DMS 273 (cell line): ENCODE measurements at regions not wholly inside any gene's neighbourhood (a gene's known extent, or its start where the extent isn't known, plus 50 kb on each side); places are given as distances from the start of the nearest gene placed in this dataset.

ENCODE experiments used
- DNase-seq: peaks from one replicate; lab custom pipeline; 2025; ENCODE audit not compliant: unreplicated experiment; lab: John Stamatoyannopoulos, UW

GRCh38 chr11:86726770-86727504, 54.5 kb upstream of the ME3 start:
- DNase-seq = no peak

GRCh38 chr11:86726118-86726753, 53.8 kb upstream of the ME3 start:
- no peak for DNase-seq

- no peak for DNase-seq
Measured at GRCh38 chr11:86724137-86724536, 51.7 kb upstream of the ME3 start.

GRCh38 chr11:86723281-86723680, 50.9 kb upstream of the ME3 start:
- DNase-seq = no peak

GRCh38 chr11:86722748-86723147, 50.3 kb upstream of the ME3 start:
- DNase-seq = no peak
